HG02678 (cell line): ENCODE measurements at regions not wholly inside any gene's neighbourhood (a gene's known extent, or its start where the extent isn't known, plus 50 kb on each side); places are given as distances from the start of the nearest gene placed in this dataset.

Source experiments
- ATAC-seq: cut with Tn5 transposase; IDR thresholded peaks from one replicate; pipeline ENCODE4 v1.9.1; 2021; ENCODE audit warnings: mild to moderate bottlenecking, moderate library complexity; ENCODE audit not compliant: unreplicated experiment

DNA sequence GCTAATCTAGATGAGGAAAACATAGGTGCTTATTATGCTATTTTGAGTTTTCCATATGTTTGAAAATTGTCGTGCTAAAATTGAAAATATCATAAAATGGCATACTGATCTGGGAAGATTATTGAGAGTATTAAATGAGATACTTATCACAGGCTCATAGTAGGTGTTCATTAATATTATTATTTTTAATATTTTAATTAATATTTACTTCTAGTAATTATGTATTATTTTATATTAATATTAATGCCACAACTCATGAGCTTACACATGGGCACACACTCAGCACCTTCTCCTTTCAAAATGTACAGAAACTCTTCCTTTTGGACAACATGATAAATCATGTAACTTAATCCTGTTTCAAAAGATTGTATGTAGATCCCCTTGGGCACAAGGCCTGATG lies 223.6 kb downstream of the RAB28 start:
- ATAC-seq: no peak

DNA sequence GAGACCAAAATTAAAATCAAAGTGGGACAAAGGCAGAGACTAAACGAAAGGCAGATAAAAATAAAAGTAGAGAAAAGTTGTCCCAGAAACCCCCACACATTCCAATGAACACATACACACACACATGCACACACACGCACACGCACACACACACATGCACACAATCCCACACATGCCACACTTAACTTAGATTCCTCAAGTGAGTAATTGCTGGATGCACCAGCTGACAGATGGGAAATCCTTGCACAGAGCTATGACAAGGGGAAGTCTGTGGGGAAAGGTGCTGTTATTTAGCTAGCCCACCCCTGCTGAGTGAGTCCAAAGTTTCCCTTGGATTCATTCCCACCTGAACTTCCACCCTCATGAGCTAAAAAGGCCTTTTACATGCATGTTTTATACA lies 233.9 kb downstream of the RAB28 start:
- ATAC-seq: no peak

DNA sequence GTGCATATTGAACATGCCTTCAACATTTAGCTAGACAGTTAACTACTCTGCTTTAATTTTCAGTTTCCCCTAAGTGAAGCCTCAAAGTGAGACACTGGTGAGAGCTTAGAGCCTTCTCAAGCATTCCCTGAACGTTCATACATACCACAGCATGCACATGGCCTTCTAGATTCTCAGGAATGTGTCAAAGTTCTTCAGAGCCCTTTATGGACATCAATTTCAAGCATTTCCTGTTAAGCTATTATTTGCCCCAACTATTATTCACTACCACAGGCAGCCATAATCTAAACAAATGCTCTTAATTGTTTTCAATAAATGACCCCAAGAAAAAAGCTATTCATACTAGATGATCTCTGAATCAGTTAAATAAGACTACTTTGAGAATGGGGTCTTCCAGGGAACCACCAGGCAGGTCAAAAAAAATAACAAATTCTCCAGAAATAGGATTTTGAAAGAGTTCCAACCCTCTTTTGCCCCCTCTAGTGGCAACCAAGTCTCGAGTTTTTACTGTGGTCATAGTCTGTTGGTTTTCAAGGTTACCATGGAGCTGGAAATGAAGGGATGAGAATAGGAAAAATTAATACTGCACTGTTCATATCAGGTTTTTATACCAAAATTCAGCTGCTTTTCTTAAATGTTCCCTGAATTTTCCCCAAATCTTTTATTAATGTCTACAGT lies 235.4 kb downstream of the RAB28 start:
- no peak for ATAC-seq

DNA sequence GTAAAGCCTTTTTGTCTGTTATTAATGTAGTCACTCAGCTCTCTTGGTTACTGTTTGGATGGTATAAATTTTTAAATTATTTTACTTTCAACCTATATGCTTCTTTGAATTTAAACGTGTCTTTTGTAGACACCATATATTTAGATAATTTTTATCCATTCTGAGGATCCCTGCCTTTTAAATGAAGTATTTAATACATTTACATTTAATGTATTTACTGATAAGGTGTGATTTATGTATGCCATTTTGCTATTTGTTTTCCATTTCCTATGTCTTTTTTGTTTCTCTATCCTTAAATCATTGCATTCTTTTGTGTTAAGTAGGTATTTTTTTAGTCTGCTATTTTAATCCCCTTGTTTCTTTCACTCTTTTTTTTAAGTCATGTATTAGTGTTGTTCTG lies 238.0 kb downstream of the RAB28 start:
- no peak for ATAC-seq

DNA sequence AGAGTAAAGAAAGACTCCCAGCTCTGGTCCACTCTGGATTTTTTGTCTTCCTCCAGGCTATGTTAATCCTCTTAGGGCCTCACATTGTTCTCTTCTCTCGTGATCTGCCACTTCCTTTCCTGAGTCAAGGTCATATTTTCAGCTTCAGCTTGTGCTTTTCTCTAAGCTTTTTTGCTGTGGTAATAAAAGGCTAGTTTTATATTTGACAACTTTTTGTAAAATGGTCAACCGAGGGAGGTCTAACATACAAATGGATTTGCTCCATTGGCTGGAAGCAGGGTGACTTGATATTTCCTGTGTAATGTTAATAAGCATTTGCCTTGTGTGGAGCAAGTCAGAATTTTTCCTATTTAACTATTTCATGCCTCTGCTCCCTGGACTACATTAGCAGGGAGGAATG lies 239.7 kb downstream of the RAB28 start:
- ATAC-seq: no peak

DNA sequence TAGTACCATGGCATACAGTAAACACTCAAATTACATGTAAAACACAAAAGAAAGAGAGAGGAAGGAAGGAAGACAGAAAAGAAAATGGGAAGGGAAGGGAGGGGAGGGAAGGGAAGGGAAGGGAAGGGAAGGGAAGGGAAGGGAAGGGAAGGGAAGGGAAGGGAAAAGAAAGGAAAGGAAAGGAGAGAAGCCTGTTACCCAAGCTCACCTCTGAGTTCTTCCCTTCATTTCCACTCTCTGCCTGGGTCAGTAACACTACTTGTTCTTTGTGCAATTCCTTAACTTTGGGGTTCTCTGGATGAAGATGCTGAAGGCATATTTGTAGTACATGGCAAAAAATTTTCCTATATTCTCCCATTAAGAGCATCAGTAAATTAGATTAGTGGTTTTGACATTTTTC lies 241.0 kb downstream of the RAB28 start:
- ATAC-seq: no peak

DNA sequence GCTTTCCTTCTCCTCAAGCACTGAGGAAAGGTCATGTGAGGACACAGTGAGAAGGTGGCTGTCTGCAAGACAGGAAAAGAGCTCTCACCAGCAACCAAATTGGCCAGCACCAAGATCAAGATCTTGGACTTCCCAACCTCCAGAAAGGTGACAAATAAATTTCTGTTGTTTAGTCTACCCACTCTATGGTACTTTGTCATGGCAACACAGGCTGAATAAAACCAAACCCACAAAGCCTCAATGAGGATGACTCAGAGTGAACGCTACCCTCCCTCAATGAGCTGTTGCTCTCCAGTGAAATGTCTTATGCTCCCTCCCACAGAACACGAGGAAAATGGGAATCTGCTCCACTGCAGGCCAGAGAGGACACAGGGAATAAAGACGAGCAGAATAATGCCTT lies 244.1 kb downstream of the RAB28 start:
- no peak for ATAC-seq

DNA sequence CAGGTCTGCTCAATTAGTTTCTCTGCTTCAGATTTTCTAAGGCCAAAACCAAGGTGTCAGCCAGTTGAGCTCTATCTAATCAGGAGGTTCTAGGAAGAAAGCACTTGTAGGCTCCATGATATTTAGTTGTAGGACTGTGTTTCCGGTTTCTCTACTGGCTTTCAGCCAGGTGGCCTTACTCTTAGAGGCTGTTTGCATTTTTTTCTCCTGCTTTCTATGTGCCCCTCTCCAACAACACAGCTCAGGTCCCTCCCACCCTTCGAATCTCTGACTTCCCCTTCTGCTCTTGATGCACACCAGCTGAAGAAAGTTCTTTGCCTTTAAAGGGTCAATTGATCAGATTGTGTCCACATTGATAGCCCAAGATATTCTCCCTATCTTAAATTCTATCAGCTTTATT lies 245.2 kb downstream of the RAB28 start:
- ATAC-seq: no peak

DNA sequence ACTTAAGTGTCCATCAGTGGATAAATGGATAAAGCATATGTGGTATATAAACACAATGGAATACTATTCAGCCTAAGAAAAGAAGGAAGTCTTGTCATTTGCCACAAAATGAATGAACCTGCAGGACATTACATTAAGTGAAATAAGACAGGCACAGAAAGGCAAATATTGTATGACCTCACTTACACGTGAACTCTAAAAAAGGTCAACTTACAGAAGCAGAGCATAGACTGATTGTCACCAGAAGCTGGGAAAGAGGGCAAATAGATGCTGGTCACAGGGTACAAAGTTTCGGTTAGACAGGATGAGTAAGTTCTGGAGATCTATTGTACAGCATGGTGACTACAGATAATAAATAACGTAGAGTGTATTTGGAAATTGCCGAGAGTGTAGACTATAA lies 247.7 kb downstream of the RAB28 start:
- no peak for ATAC-seq

DNA sequence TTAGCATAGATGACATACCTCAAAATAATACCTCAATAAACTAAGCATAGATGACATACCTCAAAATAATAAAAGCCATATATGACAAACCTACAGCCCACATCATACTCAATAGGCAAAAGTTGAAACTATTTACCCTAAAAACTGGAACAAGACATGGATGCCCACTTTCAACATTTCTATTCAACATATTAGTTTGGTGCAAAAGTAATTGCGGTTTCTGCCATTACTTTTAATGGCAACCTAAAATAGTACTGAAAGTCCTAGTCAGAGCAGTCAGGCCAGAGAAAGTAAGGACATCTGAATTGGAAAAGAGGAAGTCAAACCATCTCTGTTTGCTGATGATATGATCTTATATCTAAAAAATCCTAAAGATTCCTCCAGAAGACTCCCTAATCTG lies 250.4 kb downstream of the RAB28 start:
- no peak for ATAC-seq

DNA sequence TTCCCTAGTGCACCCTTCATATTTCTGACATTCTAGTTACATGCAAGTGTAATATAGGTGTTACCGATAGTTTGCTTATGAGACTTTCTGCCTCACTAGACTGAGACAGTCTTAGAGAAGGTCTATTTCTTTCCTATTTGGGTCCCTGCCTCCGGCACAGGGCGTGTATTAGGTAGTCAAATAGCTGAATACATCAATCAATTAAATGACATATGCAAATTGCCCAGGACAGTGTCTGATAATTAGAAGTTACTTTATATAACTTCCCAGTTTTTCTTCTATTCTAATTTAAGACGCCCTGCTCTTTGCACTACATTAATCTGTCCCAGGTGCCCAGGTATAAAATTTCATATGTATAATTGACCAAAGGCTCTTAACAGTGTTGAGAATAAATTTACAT lies 264.2 kb downstream of the RAB28 start:
- ATAC-seq: no peak

DNA sequence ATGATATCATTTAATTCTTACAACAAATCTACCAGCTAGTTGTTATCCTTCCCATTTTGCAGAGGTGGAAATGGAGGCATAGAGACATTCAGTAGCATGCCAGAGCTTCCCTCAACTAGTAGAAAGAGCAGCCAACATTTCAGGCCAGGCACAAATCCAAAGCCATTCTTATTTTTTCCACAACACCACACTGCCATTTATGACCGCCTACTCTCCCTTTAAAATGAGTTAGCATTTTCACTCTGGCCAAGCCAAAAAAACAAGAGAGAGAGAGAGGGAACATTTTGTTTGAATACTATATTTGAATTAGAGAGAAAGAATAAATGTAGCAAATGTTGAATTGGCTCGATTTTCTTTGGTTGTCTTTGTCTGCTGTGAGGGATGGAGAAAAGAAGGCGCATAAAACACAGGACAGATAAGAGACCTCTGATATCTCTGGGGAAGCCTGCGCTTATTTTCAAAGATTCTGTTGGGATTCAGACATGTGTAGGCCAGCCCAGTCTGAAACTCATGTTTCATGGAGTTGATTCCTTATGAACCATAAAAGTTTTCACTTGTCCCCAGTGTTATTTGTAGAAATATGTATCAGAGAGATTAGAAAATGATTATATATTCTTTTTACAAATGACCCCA lies 265.7 kb downstream of the RAB28 start:
- no peak for ATAC-seq

DNA sequence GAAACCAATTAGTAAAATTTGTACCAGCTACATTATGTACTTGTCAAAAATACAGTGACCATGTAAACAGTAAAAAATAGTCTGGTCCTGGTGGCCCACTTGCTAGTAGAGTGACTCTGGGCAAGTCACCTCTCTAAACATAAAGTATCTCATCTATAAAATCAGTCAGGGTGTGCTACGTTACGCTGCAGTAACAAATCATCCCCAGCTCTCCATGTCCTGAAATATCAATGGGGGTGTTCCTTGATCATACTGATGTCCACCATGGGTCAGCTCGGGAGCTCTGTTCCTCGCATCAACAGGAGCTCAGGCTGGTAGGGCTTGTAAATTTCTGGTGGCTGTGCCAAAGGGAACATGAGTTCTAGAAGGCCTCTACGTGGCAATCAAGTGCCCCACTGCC lies 268.6 kb downstream of the RAB28 start:
- ATAC-seq: no peak

DNA sequence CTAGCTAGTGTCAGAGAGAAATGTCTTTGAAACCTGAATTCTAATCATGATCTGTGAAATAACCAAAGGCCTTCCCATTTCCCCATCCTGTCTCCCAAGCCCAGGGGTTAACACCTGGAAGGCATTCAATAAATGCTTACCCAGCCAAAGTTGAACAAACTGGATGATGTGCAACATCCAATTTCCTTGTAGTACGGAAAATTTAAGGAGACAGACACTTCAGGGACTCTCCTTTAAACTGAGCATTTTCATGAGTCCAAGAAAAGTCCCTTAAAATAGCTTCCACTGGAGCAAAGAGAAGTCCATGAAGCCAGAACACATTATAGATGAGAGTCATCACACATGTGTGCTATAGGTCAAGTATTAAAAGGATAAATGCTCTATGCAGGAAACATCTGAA lies 271.2 kb downstream of the RAB28 start:
- ATAC-seq: no peak

DNA sequence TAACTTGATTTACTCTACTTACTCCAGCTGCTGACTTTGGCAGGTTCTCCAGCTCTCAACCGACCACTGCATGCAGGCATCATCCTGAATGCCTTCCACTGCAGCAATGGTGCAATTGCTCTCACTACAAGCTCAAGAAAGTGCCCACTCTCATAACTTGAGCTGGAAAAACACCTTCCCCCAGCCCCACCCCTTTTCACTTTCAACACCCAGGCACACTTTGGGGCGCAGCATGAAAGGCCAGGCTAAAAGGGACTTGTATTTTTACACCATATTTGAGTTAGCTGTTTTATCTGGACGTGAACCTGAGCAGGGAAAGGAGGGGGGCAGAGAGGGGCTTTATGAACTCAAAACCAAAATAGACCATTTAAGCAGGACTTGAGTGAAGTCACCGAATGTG lies 274.5 kb downstream of the RAB28 start:
- ATAC-seq: no peak

DNA sequence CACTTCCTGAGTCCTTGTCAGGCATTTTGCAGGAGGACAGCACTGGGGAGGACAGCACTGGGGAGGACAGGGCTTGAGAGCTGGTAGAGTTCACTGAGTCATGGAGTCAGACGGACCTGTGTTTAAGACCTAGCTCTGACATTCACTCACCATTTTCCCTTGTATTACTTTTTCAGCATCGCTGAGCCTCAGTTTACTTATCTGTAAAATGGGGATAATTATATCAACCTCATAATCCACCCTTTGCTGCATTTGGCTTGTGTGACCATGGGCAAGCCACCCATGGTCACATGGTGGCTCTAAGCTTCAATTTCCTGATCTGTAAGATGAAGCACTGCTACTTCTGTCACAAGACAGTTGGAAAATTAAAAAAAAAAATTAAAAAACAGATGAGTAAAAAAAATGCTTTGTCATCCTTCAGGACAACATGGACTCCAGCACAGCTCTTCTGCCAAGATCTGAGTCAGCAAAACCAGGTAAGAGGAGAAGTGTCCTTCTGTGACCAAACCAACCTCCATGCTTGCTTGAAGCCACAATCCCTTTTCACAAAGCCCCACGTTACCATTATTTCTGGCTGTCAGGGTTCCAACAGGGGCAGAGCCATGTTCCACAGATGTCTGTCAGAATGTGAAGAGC lies 275.5 kb downstream of the RAB28 start:
- no peak for ATAC-seq

DNA sequence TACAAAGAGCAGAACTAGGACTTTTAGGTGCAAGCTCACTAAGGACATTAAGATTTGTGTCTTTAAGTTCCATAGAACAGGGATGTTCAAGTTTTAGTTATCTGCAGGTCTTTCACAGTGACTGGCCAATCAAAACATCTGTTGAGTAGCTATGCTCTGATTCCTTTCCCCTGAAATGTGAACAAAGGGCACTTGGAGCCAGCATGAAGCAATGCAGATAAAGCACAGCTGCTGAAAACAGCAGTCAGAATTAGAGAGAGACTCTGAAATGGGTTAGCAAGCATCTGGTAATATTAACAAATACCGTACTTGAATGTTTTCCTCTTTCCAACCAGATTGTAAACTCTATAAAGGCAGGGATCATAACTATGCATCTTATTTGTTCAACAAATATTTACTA lies 276.9 kb downstream of the RAB28 start:
- no peak for ATAC-seq

DNA sequence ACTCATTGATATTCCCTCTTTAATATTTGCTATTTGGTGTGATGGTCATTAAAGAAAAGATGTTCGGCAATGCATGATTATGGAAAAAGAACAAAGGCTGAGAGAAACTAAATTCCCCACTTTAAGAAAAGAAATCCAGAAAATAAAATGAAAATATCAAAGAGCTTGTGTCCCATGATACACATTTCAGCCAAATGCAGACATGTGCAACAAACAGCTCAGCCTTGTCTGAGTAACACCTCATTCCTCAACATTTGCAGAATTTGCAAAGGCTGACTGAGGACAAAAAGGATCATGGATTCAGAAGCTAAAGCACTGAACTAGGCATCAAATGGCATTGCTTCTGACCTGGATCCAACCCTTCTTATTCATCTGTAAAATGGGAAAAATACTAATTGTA lies 281.0 kb downstream of the RAB28 start:
- ATAC-seq: no peak

DNA sequence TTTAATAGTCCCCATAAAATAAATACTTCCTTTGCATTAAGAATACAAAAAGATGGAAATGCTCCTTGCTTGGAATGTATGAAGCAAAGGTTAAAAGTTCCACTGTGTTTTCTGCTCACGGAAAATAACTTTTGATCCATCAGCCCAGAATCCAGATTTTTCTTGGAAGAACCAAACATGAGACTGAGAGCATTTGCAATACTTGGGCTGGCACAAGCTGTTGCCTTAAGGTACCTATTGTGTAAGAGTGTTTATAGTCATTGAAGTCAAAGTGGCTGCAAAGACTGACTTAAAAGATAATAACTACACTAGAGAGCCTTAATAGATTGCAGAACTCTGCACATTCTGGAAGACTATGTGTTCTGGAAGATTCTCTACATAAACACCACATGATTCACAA lies 281.4 kb downstream of the RAB28 start:
- ATAC-seq: no peak

DNA sequence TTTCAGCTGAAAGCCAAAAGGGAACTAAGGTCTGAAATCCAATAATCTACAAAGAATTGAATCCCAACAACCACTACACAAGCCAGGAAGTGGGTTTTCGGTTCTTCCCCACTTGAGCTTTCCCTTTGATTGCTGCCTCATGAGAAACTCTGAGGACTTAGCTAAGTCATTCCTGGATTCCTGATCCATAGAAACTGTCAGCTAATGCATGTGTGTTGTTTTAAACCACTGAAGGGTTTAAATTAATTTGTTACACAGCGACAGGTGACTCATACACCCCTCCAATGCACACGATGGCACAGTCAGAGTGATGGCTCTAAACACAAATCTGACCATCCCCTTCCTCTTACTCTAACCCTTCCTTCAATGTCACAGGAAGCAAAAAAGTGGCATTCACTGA lies 282.9 kb downstream of the RAB28 start:
- no peak for ATAC-seq

DNA sequence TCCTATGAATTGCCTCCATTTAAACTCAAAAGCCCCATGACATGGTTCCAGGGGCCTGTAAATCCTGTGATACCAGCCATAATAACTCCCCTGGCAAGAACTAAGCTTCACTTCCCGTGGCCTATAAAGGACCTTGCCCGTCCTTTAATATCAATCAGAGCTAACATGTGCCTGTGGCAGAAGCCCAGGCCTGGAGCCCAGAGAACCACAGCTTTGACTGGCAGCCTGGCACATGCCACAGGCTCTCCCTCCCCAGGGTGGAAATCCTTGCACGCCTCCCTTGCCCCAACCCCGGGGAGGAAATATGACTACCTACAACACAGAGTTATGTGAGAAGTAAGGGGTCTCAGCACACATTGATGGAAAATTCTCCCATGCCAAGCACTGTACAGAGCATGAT lies 287.4 kb downstream of the RAB28 start:
- no peak for ATAC-seq

DNA sequence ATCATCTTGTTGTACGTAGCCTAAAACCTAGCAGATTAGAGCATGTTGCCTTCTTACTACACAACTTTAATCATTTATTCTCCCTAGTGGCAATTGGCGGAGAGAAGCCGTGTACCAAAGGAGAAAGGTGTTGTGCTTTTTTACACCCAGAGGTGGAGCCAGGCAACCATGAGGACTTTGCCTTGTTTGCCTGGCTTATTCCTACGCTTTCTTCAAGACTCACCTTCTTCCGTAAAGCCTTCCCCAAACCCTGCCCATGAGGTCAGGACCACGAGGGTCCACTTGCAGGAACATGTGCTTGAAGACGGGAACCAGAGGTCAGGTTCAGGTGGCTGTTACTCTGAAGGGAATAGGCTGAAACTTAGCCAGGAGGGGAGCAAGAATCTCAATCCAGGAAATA lies 290.5 kb downstream of the RAB28 start:
- ATAC-seq: no peak
